H9 (cell line): ENCODE measurements at regions not wholly inside any gene's neighbourhood (a gene's known extent, or its start where the extent isn't known, plus 50 kb on each side); places are given as distances from the start of the nearest gene placed in this dataset.
"Not testable (repeated sequence)": the region's sequence is repeated elsewhere in the genome, so short reads cannot be mapped to it uniquely, and the experiment has no call there.

ENCODE experiments used
- DNase-seq: peaks from one replicate; pipeline ENCODE4 v3.0.0-alpha.2; 2017
- H2AFZ ChIP-seq: one replicate; pipeline ENCODE4 v1.6.1; 2013; ENCODE audit warnings: mild to moderate bottlenecking, low read length, control low read depth, moderate library complexity
- H2AK5ac ChIP-seq: 2 replicates; pipeline ENCODE4 v1.6.1; 2013; ENCODE audit warnings: low read length, control low read depth, mixed read lengths; ENCODE audit not compliant: insufficient read length
- H2BK120ac ChIP-seq: one replicate; pipeline ENCODE4 v1.6.1; 2013; ENCODE audit warnings: low read depth, mild to moderate bottlenecking, low read length, control low read depth, inconsistent platforms; ENCODE audit not compliant: poor library complexity, severe bottlenecking
- H2BK12ac ChIP-seq: 2 replicates; pipeline ENCODE4 v1.6.1; 2013; ENCODE audit warnings: low read length, control low read depth, mixed read lengths, low read depth; ENCODE audit not compliant: insufficient read length
- H2BK15ac ChIP-seq: 2 replicates; pipeline ENCODE4 v1.6.1; 2013; ENCODE audit warnings: low read depth, low read length, control low read depth
- H2BK20ac ChIP-seq: one replicate; pipeline ENCODE4 v1.6.1; 2013; ENCODE audit warnings: low read depth, mild to moderate bottlenecking, low read length, control low read depth, inconsistent platforms; ENCODE audit not compliant: poor library complexity, severe bottlenecking
- H2BK5ac ChIP-seq: 2 replicates; pipeline ENCODE4 v1.6.1; 2013; ENCODE audit warnings: low read length, control low read depth, mixed read lengths; ENCODE audit not compliant: insufficient read length
- H3K14ac ChIP-seq: 2 replicates; pipeline ENCODE4 v1.6.1; 2013; ENCODE audit warnings: low read length, control low read depth; ENCODE audit not compliant: insufficient read depth
- H3K18ac ChIP-seq: 2 replicates; pipeline ENCODE4 v1.6.1; 2013; ENCODE audit warnings: low read depth, mild to moderate bottlenecking, mixed read lengths, low read length, control low read depth; ENCODE audit not compliant: insufficient read length
- H3K23ac ChIP-seq: 2 replicates; pipeline ENCODE4 v1.6.1; 2013; ENCODE audit warnings: low read length, control low read depth, mixed read lengths, low read depth; ENCODE audit not compliant: insufficient read length
- H3K23me2 ChIP-seq: 2 replicates; pipeline ENCODE4 v1.6.1; 2013; ENCODE audit warnings: low read depth, mild to moderate bottlenecking, mixed read lengths, low read length, control low read depth; ENCODE audit not compliant: insufficient read length, poor library complexity, severe bottlenecking
- H3K27ac ChIP-seq: 2 replicates; pipeline ENCODE4 v1.5.1; 2013; ENCODE audit warnings: low read length, control low read depth, mixed read lengths, low read depth; ENCODE audit not compliant: insufficient read length
- H3K27me3 ChIP-seq: 2 replicates; pipeline ENCODE4 v1.6.1; 2013; ENCODE audit warnings: low read length, control low read depth, inconsistent platforms; ENCODE audit not compliant: insufficient read depth
- H3K4ac ChIP-seq: 2 replicates; pipeline ENCODE4 v1.6.1; 2013; ENCODE audit warnings: low read depth, mild to moderate bottlenecking, control low read depth, inconsistent platforms, low read length, moderate library complexity
- H3K4me1 ChIP-seq: 2 replicates; pipeline ENCODE4 v1.6.1; 2013; ENCODE audit warnings: low read length, control low read depth, inconsistent platforms; ENCODE audit not compliant: insufficient read depth
- H3K4me2 ChIP-seq: 2 replicates; pipeline ENCODE4 v1.6.1; 2013; ENCODE audit warnings: low read length, control low read depth, mixed read lengths; ENCODE audit not compliant: insufficient read length, insufficient read depth
- H3K56ac ChIP-seq: 2 replicates; pipeline ENCODE4 v1.6.1; 2013; ENCODE audit warnings: low read depth, mild to moderate bottlenecking, mixed read lengths, low read length, control low read depth; ENCODE audit not compliant: insufficient read length
- H3K79me1 ChIP-seq: 2 replicates; pipeline ENCODE4 v1.6.1; 2013; ENCODE audit warnings: low read depth, mild to moderate bottlenecking, moderate library complexity, low read length, control low read depth, inconsistent platforms; ENCODE audit not compliant: insufficient read depth, poor library complexity, severe bottlenecking
- H3K79me2 ChIP-seq: 2 replicates; pipeline ENCODE4 v1.6.1; 2013; ENCODE audit warnings: low read length, control low read depth, inconsistent platforms; ENCODE audit not compliant: insufficient read depth
- H3K9ac ChIP-seq: 2 replicates; pipeline ENCODE4 v1.6.1; 2013; ENCODE audit warnings: low read length, control low read depth, mixed read lengths; ENCODE audit not compliant: insufficient read length; ENCODE audit errors: extremely low read depth
- H3K9me3 ChIP-seq: one replicate; pipeline ENCODE4 v1.6.1; 2013; ENCODE audit warnings: low read depth, low read length, inconsistent platforms; ENCODE audit not compliant: control insufficient read depth
- H3T11ph ChIP-seq: one replicate; pipeline ENCODE4 v1.6.1; 2013; ENCODE audit warnings: mild to moderate bottlenecking, low read length, control low read depth, inconsistent platforms
- H4K20me1 ChIP-seq: one replicate; pipeline ENCODE4 v1.6.1; 2013; ENCODE audit not compliant: control insufficient read depth, insufficient read length, insufficient read depth
- H4K5ac ChIP-seq: 2 replicates; pipeline ENCODE4 v1.6.1; 2013; ENCODE audit warnings: low read depth, mild to moderate bottlenecking, mixed read lengths, low read length, control low read depth; ENCODE audit not compliant: insufficient read length
- H4K8ac ChIP-seq: replicated peaks from 2 replicates; pipeline ENCODE4 v1.6.1; 2013; ENCODE audit warnings: low read length, control low read depth, mixed read lengths, low read depth; ENCODE audit not compliant: insufficient read length
- H4K91ac ChIP-seq: 2 replicates; pipeline ENCODE4 v1.6.1; 2013; ENCODE audit warnings: low read depth, mild to moderate bottlenecking, moderate library complexity, mixed read lengths, low read length, control low read depth; ENCODE audit not compliant: insufficient read length
- H3K27ac Mint-ChIP-seq, 3 experiments: 2 replicates in 2 of 3; 3 replicates in 1 of 3; pipeline ENCODE4 v1.8.0; 2020 to 2021; ENCODE audit warnings: mixed read lengths in 3 of 3, mild to moderate bottlenecking in 1 of 3, moderate library complexity in 1 of 3
- H3K27me3 Mint-ChIP-seq: 2 replicates; pipeline ENCODE4 v1.8.0; 2021; ENCODE audit warnings: low read depth, mild to moderate bottlenecking, moderate library complexity, mixed read lengths
- H3K36me3 Mint-ChIP-seq, 3 experiments: 2 replicates in 2 of 3; 3 replicates in 1 of 3; pipeline ENCODE4 v1.8.0; 2020 to 2021; ENCODE audit warnings: low read depth in 3 of 3, mixed read lengths in 3 of 3; ENCODE audit not compliant: insufficient read depth in 1 of 3
- H3K4me1 Mint-ChIP-seq, 2 experiments: 2 replicates each; pipeline ENCODE4 v1.8.0; 2020; ENCODE audit warnings: mixed read lengths in 2 of 2
- H3K4me3 Mint-ChIP-seq, 2 experiments: 2 replicates in 1 of 2; 3 replicates in 1 of 2; pipeline ENCODE4 v1.8.0; 2020 to 2021; ENCODE audit warnings: mild to moderate bottlenecking in 2 of 2, mixed read lengths in 2 of 2, moderate library complexity in 1 of 2
- H3K9me3 Mint-ChIP-seq, 2 experiments: 2 replicates in 1 of 2; 3 replicates in 1 of 2; pipeline ENCODE4 v1.8.0; 2020; ENCODE audit warnings: mild to moderate bottlenecking in 2 of 2, mixed read lengths in 2 of 2, moderate library complexity in 1 of 2
- CTCF ChIP-seq: fragments of 200-600 bp; sonication (generic); conservative IDR thresholded peaks from 3 replicates; pipeline ENCODE4 v1.8.0; 2021; ENCODE audit warnings: antibody characterized with exemption, mild to moderate bottlenecking
- WGBS: extraction: QIAGEN DNeasy Blood & Tissue Kit; methylation state at CpG from one replicate; pipeline ENCODE4 v1.1.7; 2013; ENCODE audit warnings: missing lambda C conversion rate, low lambda C conversion rate, mixed read lengths; ENCODE audit not compliant: insufficient read length; ENCODE audit errors: extremely low coverage; 5-methylcytosine and 5-hydroxymethylcytosine counted together

- Histone ChIP-seq H3K14ac (no peak overlapping the region), H3K9me3 (no peaks in the 10 kb centered on the region), H2BK20ac (no peak overlapping the region), H3K4ac (no peak overlapping the region), H3K4me2 (no peak overlapping the region), H3K18ac (no peak overlapping the region), H3K23me2 (no peaks in the 10 kb centered on the region), H4K91ac (no peak overlapping the region), H4K20me1 (no peaks in the 10 kb centered on the region), H2AK5ac (no peak overlapping the region), H2BK15ac (no peak overlapping the region), H3K27me3 (no peaks in the 10 kb centered on the region), H4K5ac (no peak overlapping the region), H3K79me1 (no peaks in the 10 kb centered on the region), H3K79me2 (no peaks in the 10 kb centered on the region), H4K8ac (no peak overlapping the region), H2BK5ac (no peak overlapping the region), H3T11ph (no peak overlapping the region), H3K23ac (no peak overlapping the region), H2AFZ (no peak overlapping the region), H2BK120ac (no peak overlapping the region), H3K56ac (no peak overlapping the region), H3K9ac (no peak overlapping the region), H2BK12ac (no peak overlapping the region), H3K27ac (no peak overlapping the region), H3K4me1 (no peaks in the 10 kb centered on the region)
- no CpG with 5 or more reads among the region's 7 CpGs for WGBS
- Mint-ChIP-seq H3K9me3 (peaks cover 6 to 13% of the 10 kb centered on the region in 2 experiments; a peak in 4 of 5 replicates), H3K4me3 (no peak overlapping the region), H3K27ac (no peak overlapping the region; a peak in 1 of 7 replicates), H3K27me3 (peaks cover 9% of the 10 kb centered on the region), H3K36me3 (0 out of 7 replicates have a peak, but pooled peaks cover 0 to 4% (median 0%) of the 10 kb centered on the region in 3 experiments), H3K4me1 (no peaks in the 10 kb centered on the region)
- no peak for DNase-seq
- TF ChIP-seq CTCF = no peak
Observed at GRCh38 chr5:173391031-173391430, 62.8 kb upstream of the STC2 start.

GRCh38 chr5:173387293-173387692, 59.1 kb upstream of the STC2 start:
- not testable (repeated sequence) for H3K27ac ChIP-seq, H3K4me3 Mint-ChIP-seq, H3K9ac ChIP-seq, H4K91ac ChIP-seq, H2BK5ac ChIP-seq, H2BK15ac ChIP-seq, H3K79me2 ChIP-seq, H2BK12ac ChIP-seq, H3K18ac ChIP-seq, H3K27ac Mint-ChIP-seq, H4K8ac ChIP-seq, H3K9me3 ChIP-seq, H2AFZ ChIP-seq, H2BK120ac ChIP-seq, H3K23ac ChIP-seq, H3K36me3 Mint-ChIP-seq, H3K14ac ChIP-seq, H3K56ac ChIP-seq, H4K20me1 ChIP-seq, H3K4me2 ChIP-seq, H4K5ac ChIP-seq, H3K79me1 ChIP-seq, H3K9me3 Mint-ChIP-seq, H3K4me1 ChIP-seq, DNase-seq, H3T11ph ChIP-seq, H3K23me2 ChIP-seq, H2AK5ac ChIP-seq, H3K4me1 Mint-ChIP-seq, H2BK20ac ChIP-seq, H3K4ac ChIP-seq, H3K27me3 ChIP-seq
- no CpG with 5 or more reads among the region's 2 CpGs for WGBS
- H3K27me3 Mint-ChIP-seq = peaks cover 18% of the 10 kb centered on the region
